Osteoblast (primary cell): ENCODE measurements at regions not wholly inside any gene's neighbourhood (a gene's known extent, or its start where the extent isn't known, plus 50 kb on each side); places are given as distances from the start of the nearest gene placed in this dataset.

Experiments
- DNase-seq: peaks from one replicate; pipeline ENCODE4 v3.0.0; 2011; ENCODE audit warnings: low spot score, mixed read lengths; ENCODE audit not compliant: insufficient read length; ENCODE audit errors: missing footprints
- H2AFZ ChIP-seq: 2 replicates; pipeline ENCODE4 v1.6.0; 2011; ENCODE audit warnings: mild to moderate bottlenecking, low read length
- H3K27ac ChIP-seq: 2 replicates; pipeline ENCODE4 v1.5.1; 2011; ENCODE audit warnings: mild to moderate bottlenecking, low read depth, low read length, moderate library complexity
- H3K27me3 ChIP-seq: 2 replicates; pipeline ENCODE4 v1.6.0; 2012; ENCODE audit warnings: mild to moderate bottlenecking, control low read depth, inconsistent platforms, low read length, moderate library complexity; ENCODE audit not compliant: insufficient read depth
- H3K36me3 ChIP-seq: 2 replicates; pipeline ENCODE4 v1.5.1; 2011; ENCODE audit warnings: mild to moderate bottlenecking, low read length, control low read depth, moderate library complexity; ENCODE audit not compliant: insufficient read depth
- H3K4me1 ChIP-seq: 2 replicates; pipeline ENCODE4 v1.5.1; 2011; ENCODE audit warnings: mild to moderate bottlenecking, low read length, control low read depth, moderate library complexity; ENCODE audit not compliant: insufficient read depth
- H3K4me2 ChIP-seq: 2 replicates; pipeline ENCODE4 v1.6.0; 2011; ENCODE audit warnings: mild to moderate bottlenecking, low read length; ENCODE audit not compliant: insufficient read depth
- H3K4me3 ChIP-seq: fragments of 200-600 bp; sonication (generic); 3 replicates; pipeline ENCODE4 v1.5.1; 2012; ENCODE audit warnings: mild to moderate bottlenecking, low read length, inconsistent platforms; ENCODE audit not compliant: insufficient read depth
- H3K79me2 ChIP-seq: 2 replicates; pipeline ENCODE4 v1.6.0; 2012; ENCODE audit warnings: mild to moderate bottlenecking, low read length, control low read depth, inconsistent platforms; ENCODE audit not compliant: insufficient read depth
- H3K9me3 ChIP-seq: 2 replicates; pipeline ENCODE4 v1.5.1; 2011; ENCODE audit warnings: low read depth, low read length, control low read depth
- H4K20me1 ChIP-seq: 2 replicates; pipeline ENCODE4 v1.6.0; 2012; ENCODE audit warnings: mild to moderate bottlenecking, low read length, control low read depth; ENCODE audit not compliant: insufficient read depth
- TF ChIP-seq, protein P1 (sequence below): IDR thresholded peaks from 2 replicates; pipeline ENCODE4 v1.5.1; 2011; ENCODE audit warnings: mild to moderate bottlenecking, low read depth, low read length, moderate library complexity; ENCODE audit errors: extremely low read depth

DNA sequence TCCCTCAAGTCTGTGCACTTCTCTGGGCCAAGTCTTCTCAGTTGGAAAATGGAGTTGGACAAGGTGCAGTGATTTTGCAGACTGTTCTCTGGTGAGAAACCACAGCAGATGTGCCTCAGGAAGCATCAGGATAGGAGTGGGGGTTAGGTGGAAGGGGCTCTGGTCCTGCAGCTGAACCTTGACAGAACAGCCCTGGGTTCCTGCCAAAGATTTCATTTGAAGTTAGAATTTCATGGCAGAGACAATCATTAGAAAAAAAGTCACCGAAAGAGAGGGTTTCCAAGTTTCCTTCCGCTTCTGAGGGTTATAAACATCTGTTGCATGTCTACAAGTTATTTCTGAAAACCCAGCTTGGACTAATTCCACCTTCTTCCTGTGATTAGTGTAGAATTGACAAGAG lies 80.4 kb upstream of the IRX3 start:
- no peaks in the 10 kb centered on the region for H3K27me3 ChIP-seq
- DNase-seq, result no peak
- H3K27ac ChIP-seq, result no peak overlapping the region
- H3K9me3 ChIP-seq, result no peaks in the 10 kb centered on the region
- TF ChIP-seq, protein P1, sequence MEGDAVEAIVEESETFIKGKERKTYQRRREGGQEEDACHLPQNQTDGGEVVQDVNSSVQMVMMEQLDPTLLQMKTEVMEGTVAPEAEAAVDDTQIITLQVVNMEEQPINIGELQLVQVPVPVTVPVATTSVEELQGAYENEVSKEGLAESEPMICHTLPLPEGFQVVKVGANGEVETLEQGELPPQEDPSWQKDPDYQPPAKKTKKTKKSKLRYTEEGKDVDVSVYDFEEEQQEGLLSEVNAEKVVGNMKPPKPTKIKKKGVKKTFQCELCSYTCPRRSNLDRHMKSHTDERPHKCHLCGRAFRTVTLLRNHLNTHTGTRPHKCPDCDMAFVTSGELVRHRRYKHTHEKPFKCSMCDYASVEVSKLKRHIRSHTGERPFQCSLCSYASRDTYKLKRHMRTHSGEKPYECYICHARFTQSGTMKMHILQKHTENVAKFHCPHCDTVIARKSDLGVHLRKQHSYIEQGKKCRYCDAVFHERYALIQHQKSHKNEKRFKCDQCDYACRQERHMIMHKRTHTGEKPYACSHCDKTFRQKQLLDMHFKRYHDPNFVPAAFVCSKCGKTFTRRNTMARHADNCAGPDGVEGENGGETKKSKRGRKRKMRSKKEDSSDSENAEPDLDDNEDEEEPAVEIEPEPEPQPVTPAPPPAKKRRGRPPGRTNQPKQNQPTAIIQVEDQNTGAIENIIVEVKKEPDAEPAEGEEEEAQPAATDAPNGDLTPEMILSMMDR, result no peak
- H3K4me2 ChIP-seq, result no peak overlapping the region
- no peaks in the 10 kb centered on the region for H3K79me2 ChIP-seq
- H3K36me3 ChIP-seq, result no peaks in the 10 kb centered on the region
- H3K4me3 ChIP-seq, result no peak overlapping the region
- no peaks in the 10 kb centered on the region for H4K20me1 ChIP-seq
- H2AFZ ChIP-seq, result no peak overlapping the region
- H3K4me1 ChIP-seq, result no peaks in the 10 kb centered on the region

DNA sequence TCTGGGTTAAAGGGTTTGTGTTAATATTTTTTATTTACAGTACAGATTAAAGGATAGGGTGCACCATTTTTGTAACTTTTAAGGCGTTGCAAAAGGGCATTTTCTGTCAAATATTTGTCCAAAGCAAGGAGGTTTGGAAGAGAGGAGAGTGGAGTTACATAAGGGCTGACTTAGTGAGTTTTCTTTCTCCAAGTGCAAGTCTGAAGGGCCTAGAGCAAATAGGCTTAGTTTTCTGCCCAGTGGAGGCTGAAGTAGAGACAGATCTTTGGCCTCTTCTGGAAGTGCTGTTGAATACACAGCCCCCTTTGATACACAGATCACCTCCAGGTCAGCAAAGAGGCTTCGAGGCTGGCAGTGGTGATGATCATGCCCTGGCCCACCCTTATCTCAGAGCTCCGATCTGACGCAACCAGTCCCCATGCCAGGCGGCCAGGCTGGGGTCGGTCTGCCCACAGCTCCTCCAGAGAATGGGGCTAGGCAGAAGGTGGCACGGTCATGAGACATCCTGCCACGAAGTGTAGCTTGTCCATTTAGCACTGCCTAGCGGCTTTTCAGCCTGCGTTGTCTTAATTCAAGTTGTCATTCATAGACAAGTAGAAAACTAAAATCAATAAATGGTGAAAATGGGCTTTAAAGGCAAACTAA lies 79.5 kb upstream of the IRX3 start:
- H3K4me2 ChIP-seq, result no peak overlapping the region
- no peak for DNase-seq
- TF ChIP-seq, protein P1, result no peak

DNA sequence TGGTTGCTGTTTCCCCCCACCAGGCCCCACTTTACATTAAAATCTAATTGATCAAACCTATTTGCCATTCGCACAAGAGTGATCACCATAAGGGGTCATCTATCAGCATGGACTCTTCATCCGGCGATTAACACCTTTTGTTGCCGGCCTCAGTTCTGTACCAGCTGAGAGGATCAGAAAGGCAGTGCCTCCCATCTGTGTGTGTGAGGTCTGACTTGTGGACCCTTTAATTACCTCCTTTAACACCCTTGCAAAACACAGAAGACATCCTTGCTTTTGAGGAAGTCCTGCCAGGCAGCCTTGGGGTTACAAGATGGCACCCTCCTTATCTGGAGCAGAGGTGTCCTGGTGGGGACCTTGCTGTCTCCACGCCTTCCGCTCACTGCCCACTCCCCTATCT lies 77.2 kb upstream of the IRX3 start:
- Histone ChIP-seq H3K79me2 (no peaks in the 10 kb centered on the region), H3K9me3 (no peaks in the 10 kb centered on the region), H3K36me3 (no peaks in the 10 kb centered on the region), H3K4me1 (peaks cover 8% of the 10 kb centered on the region), H3K4me3 (no peak overlapping the region), H3K27ac (no peak overlapping the region), H3K27me3 (no peaks in the 10 kb centered on the region), H2AFZ (no peak overlapping the region), H3K4me2 (no peak overlapping the region), H4K20me1 (no peaks in the 10 kb centered on the region)
- DNase-seq, result no peak
- TF ChIP-seq, protein P1, result no peak

More for the DNA sequence above, 79.5 kb upstream of the IRX3 start:
- Histone ChIP-seq H3K4me3 (no peak overlapping the region), H3K27me3 (no peaks in the 10 kb centered on the region), H3K27ac (no peak overlapping the region), H3K4me1 (no peaks in the 10 kb centered on the region), H4K20me1 (no peaks in the 10 kb centered on the region), H3K79me2 (no peaks in the 10 kb centered on the region), H3K36me3 (no peaks in the 10 kb centered on the region), H3K9me3 (no peaks in the 10 kb centered on the region), H2AFZ (no peak overlapping the region)

DNA sequence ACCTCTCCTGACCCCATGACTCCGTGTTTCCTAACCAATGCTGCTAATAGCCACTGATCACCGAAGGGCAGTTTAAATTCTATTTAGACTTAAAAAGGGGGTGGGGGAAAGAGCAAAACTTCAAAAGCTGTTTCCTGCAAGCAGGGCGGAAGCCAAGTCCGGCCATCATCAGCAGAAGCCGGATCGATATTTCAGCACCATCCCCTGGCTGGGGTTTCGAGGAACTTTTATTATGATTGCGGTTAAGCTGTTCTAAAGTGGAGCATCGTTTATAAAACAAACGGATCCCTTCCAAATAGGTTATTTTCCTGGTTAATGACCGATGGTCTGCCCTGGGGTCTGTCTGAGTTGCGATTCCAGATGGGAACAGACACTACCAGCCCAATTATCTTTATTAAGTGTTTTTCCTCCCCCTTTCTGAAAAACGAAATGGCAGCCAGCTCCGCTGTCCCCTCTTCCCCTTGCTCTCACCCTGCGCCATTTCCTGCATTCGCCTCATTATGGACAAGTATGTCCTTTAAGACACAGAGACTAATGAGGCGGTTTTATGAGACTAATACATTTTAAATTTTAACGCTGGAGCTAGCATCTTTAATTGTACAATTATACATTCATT lies 76.1 kb upstream of the IRX3 start:
- DNase-seq, result no peak
- TF ChIP-seq, protein P1, result no peak

More for the DNA sequence above, 76.1 kb upstream of the IRX3 start:
- Histone ChIP-seq H3K4me1 (peaks cover 8% of the 10 kb centered on the region), H3K36me3 (no peaks in the 10 kb centered on the region), H3K27ac (no peak overlapping the region), H3K4me3 (no peak overlapping the region), H3K4me2 (no peak overlapping the region), H3K27me3 (no peaks in the 10 kb centered on the region), H3K9me3 (no peaks in the 10 kb centered on the region), H2AFZ (no peak overlapping the region), H3K79me2 (no peaks in the 10 kb centered on the region), H4K20me1 (no peaks in the 10 kb centered on the region)
